MM.1S (cell line): ENCODE measurements at regions not wholly inside any gene's neighbourhood (a gene's known extent, or its start where the extent isn't known, plus 50 kb on each side); places are given as distances from the start of the nearest gene placed in this dataset.

Source experiments
- DNase-seq: peaks from one replicate; pipeline ENCODE4 v3.0.0-alpha.2; 2015
- H2AFZ ChIP-seq: fragments of 300-600 bp; sonication (generic); 2 replicates; pipeline ENCODE4 v1.6.0; 2016; ENCODE audit warnings: antibody characterized with exemption, low read length
- H3F3A ChIP-seq: fragments of 300-600 bp; sonication (generic); 2 replicates; pipeline ENCODE4 v1.6.1; 2016; ENCODE audit warnings: mild to moderate bottlenecking, antibody characterized with exemption, low read length, moderate library complexity, mixed read lengths; ENCODE audit not compliant: insufficient read depth
- H3K27ac ChIP-seq: fragments of 300-600 bp; sonication (generic); 2 replicates; pipeline ENCODE4 v1.5.1; 2016; ENCODE audit warnings: mild to moderate bottlenecking, low read length
- H3K27me3 ChIP-seq: fragments of 300-600 bp; sonication (generic); replicated peaks from 2 replicates; pipeline ENCODE4 v1.6.0; 2016; ENCODE audit warnings: low read length; ENCODE audit not compliant: insufficient read depth
- H3K36me3 ChIP-seq: fragments of 300-600 bp; sonication (generic); replicated peaks from 2 replicates; pipeline ENCODE4 v1.6.1; 2016; ENCODE audit warnings: mild to moderate bottlenecking, low read length, mixed read lengths; ENCODE audit not compliant: insufficient read depth
- H3K4me1 ChIP-seq: fragments of 300-600 bp; sonication (generic); 2 replicates; pipeline ENCODE4 v1.6.1; 2016; ENCODE audit warnings: low read length, mixed read lengths
- H3K4me2 ChIP-seq: fragments of 300-600 bp; sonication (generic); 2 replicates; pipeline ENCODE4 v1.6.0; 2016; ENCODE audit warnings: low read depth, low read length
- H3K4me3 ChIP-seq: fragments of 300-600 bp; sonication (generic); 2 replicates; pipeline ENCODE4 v1.5.1; 2016; ENCODE audit warnings: low read length, mixed read lengths
- H3K79me2 ChIP-seq: fragments of 300-600 bp; sonication (generic); 2 replicates; pipeline ENCODE4 v1.6.1; 2016; ENCODE audit warnings: mixed run types, low read length, mixed read lengths
- H3K9ac ChIP-seq: fragments of 300-600 bp; sonication (generic); 2 replicates; pipeline ENCODE4 v1.6.1; 2016; ENCODE audit warnings: low read length, mixed read lengths
- H3K9me2 ChIP-seq: fragments of 300-600 bp; sonication (generic); replicated peaks from 2 replicates; pipeline ENCODE4 v1.6.1; 2016; ENCODE audit warnings: mild to moderate bottlenecking, low read length, mixed read lengths; ENCODE audit not compliant: insufficient read depth
- H3K9me3 ChIP-seq: fragments of 300-600 bp; sonication (generic); replicated peaks from 2 replicates; pipeline ENCODE4 v1.6.1; 2016; ENCODE audit warnings: mild to moderate bottlenecking, low read length, mixed read lengths; ENCODE audit not compliant: insufficient read depth
- H4K20me1 ChIP-seq: fragments of 300-600 bp; sonication (generic); 2 replicates; pipeline ENCODE4 v1.6.1; 2016; ENCODE audit warnings: mild to moderate bottlenecking, low read length, moderate library complexity, mixed read lengths; ENCODE audit not compliant: insufficient read depth
- EZH2 ChIP-seq: fragments of 300-600 bp; sonication (generic); optimal IDR thresholded peaks from 2 replicates; pipeline ENCODE3; 2017; ENCODE audit warnings: low read depth, mild to moderate bottlenecking, antibody characterized with exemption, low read length, mixed read lengths
- EZH2phosphoT487 ChIP-seq: fragments of 300-600 bp; sonication (generic); IDR thresholded peaks from 2 replicates; pipeline ENCODE4 v1.6.1; 2018; ENCODE audit warnings: antibody characterized with exemption, low read length
- TF ChIP-seq, protein P1 (sequence below): fragments of 300-600 bp; sonication (generic); IDR thresholded peaks from 2 replicates; pipeline ENCODE4 v1.5.1; 2016; ENCODE audit warnings: antibody characterized with exemption, low read length, mixed read lengths

DNA sequence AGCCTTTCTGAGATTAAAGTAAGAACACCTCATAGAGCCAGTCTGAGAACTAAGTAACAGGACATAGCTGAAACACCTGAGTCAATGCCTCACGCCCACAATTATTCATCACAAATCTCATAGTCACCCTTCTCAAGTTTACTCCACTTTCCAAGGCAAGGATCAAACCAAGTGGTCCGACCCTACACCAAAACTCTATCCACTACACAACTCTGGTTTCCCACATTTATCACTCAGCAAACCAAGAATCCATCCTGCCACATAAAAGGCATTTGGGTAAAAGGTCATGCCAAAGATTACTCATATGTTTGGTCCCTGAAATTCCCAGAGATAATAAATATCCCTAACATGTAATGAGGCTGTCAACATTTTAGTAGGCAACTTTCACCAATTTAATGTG lies 144.1 kb downstream of the RPAP3 start:
- no peaks in the 10 kb centered on the region for H3K4me1 ChIP-seq
- no peak overlapping the region for H3K4me2 ChIP-seq
- H3K79me2 ChIP-seq: no peaks in the 10 kb centered on the region
- H3K27ac ChIP-seq: no peak overlapping the region
- no peaks in the 10 kb centered on the region for H3K27me3 ChIP-seq
- H3K9ac ChIP-seq: no peak overlapping the region
- no peaks in the 10 kb centered on the region for H3K9me2 ChIP-seq
- no peak overlapping the region for H2AFZ ChIP-seq
- H3K4me3 ChIP-seq: no peak overlapping the region
- H3F3A ChIP-seq: no peaks in the 10 kb centered on the region
- no peaks in the 10 kb centered on the region for H3K36me3 ChIP-seq
- H3K9me3 ChIP-seq: no peaks in the 10 kb centered on the region
- TF ChIP-seq EZH2phosphoT487 (no peak), EZH2 (no peak)
- TF ChIP-seq, protein P1, sequence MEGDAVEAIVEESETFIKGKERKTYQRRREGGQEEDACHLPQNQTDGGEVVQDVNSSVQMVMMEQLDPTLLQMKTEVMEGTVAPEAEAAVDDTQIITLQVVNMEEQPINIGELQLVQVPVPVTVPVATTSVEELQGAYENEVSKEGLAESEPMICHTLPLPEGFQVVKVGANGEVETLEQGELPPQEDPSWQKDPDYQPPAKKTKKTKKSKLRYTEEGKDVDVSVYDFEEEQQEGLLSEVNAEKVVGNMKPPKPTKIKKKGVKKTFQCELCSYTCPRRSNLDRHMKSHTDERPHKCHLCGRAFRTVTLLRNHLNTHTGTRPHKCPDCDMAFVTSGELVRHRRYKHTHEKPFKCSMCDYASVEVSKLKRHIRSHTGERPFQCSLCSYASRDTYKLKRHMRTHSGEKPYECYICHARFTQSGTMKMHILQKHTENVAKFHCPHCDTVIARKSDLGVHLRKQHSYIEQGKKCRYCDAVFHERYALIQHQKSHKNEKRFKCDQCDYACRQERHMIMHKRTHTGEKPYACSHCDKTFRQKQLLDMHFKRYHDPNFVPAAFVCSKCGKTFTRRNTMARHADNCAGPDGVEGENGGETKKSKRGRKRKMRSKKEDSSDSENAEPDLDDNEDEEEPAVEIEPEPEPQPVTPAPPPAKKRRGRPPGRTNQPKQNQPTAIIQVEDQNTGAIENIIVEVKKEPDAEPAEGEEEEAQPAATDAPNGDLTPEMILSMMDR: no peak
- no peak for DNase-seq
- no peaks in the 10 kb centered on the region for H4K20me1 ChIP-seq

DNA sequence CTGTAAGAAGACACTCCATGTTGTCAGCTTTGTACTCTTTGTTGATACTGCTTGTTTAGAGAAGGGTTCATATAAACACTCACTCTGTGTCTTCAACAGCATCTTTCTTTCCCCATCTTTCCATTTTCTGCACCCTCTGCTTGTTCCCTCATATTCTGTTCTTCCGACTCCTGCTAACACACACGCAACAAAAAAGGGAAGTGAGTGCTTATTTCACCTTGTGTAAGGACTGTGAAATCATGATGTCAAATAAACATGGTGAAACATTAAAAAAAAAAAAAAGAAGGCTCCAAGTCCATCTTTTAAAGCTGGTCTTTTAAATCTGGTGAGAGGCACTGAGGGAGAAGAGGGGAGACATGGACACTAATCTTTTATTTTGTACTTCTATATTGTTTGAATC lies 145.4 kb downstream of the RPAP3 start:
- no peaks in the 10 kb centered on the region for H3K79me2 ChIP-seq
- TF ChIP-seq EZH2phosphoT487 (no peak), EZH2 (no peak)
- TF ChIP-seq, protein P1: no peak
- H4K20me1 ChIP-seq: no peaks in the 10 kb centered on the region
- no peaks in the 10 kb centered on the region for H3F3A ChIP-seq
- no peaks in the 10 kb centered on the region for H3K9me3 ChIP-seq
- no peaks in the 10 kb centered on the region for H3K27me3 ChIP-seq
- no peaks in the 10 kb centered on the region for H3K9me2 ChIP-seq
- no peak overlapping the region for H2AFZ ChIP-seq
- no peak overlapping the region for H3K27ac ChIP-seq
- no peaks in the 10 kb centered on the region for H3K4me1 ChIP-seq
- no peaks in the 10 kb centered on the region for H3K36me3 ChIP-seq
- no peak overlapping the region for H3K4me3 ChIP-seq
- no peak overlapping the region for H3K9ac ChIP-seq
- DNase-seq: no peak
- H3K4me2 ChIP-seq: no peak overlapping the region

DNA sequence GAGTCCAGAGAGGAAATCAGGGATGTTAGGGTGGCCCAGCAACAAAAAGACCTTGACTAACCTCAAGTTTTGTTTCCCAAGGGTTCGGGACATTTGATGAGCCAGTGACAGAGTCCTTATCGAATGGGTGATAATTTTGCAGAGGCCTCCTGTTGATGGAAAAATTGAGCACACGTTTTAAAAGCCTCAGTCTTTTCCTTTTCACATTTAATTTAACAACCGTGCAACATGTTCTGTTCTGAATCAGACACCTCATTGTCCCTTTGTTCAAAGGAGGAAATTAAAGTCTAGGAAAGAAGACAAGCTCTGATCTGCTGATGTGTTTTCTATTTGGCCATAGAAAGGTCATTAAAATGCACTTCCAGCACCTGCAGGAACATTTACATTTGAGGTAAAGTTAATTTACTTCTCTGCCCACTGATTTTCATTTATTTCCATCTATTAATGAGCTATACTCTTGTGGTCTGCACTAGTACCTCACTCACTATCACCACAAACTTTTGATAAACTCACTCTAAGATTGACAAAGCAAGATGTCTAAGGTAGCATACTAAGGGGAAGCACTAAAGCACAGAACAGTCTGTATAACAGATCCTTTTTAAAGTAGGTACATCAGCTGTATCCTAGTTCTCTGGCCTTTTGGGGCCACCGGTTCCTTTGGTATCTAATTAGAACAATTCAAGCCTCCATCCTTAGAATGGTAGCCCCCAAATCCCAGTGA lies 147.0 kb downstream of the RPAP3 start:
- H3K4me3 ChIP-seq: no peak overlapping the region
- H3K79me2 ChIP-seq: no peaks in the 10 kb centered on the region
- H3K9ac ChIP-seq: no peak overlapping the region
- H3K36me3 ChIP-seq: no peaks in the 10 kb centered on the region
- no peaks in the 10 kb centered on the region for H3K27me3 ChIP-seq
- H4K20me1 ChIP-seq: no peaks in the 10 kb centered on the region
- no peak overlapping the region for H3K4me2 ChIP-seq
- DNase-seq: no peak
- H3K4me1 ChIP-seq: no peaks in the 10 kb centered on the region
- no peak overlapping the region for H2AFZ ChIP-seq
- H3F3A ChIP-seq: no peaks in the 10 kb centered on the region
- no peaks in the 10 kb centered on the region for H3K9me2 ChIP-seq
- H3K27ac ChIP-seq: no peak overlapping the region
- TF ChIP-seq, protein P1: no peak
- TF ChIP-seq EZH2: no peak
- no peak for TF ChIP-seq EZH2phosphoT487
- H3K9me3 ChIP-seq: no peaks in the 10 kb centered on the region
